Activated CD4-positive, alpha-beta memory T cell treated with anti-CD3 and anti-CD28 coated beads, Interleukin-2, amount 10 ng/mL, durations not matched to agents 7 days and 5 days (primary cell): ENCODE measurements at regions not wholly inside any gene's neighbourhood (a gene's known extent, or its start where the extent isn't known, plus 50 kb on each side); places are given as distances from the start of the nearest gene placed in this dataset.

Experiments
- CTCF ChIA-PET: fragments of 350-600 bp; sonication (Branson Sonifier 250); formaldehyde crosslinking; loops from one replicate; lab custom pipeline; 2021; ENCODE audit warnings: antibody characterized with exemption, inconsistent platforms; lab: Charles Lee
- POLR2A ChIA-PET: fragments of 350-600 bp; sonication (Branson Sonifier 250); formaldehyde crosslinking; loops from one replicate; lab custom pipeline; 2021; ENCODE audit warnings: antibody characterized with exemption; lab: Charles Lee
- DNase-seq: peaks from one replicate; pipeline ENCODE4 v3.0.0-alpha.2; 2020
- H3K27ac Mint-ChIP-seq: one replicate; pipeline ENCODE4 v1.8.0; 2021; ENCODE audit warnings: mild to moderate bottlenecking, mixed read lengths
- H3K27me3 Mint-ChIP-seq: one replicate; pipeline ENCODE4 v1.8.0; 2021; ENCODE audit warnings: mixed read lengths
- H3K36me3 Mint-ChIP-seq: one replicate; pipeline ENCODE4 v1.8.0; 2021; ENCODE audit warnings: low read depth, mixed read lengths
- H3K4me1 Mint-ChIP-seq: one replicate; pipeline ENCODE4 v1.8.0; 2021; ENCODE audit warnings: mixed read lengths
- H3K4me3 Mint-ChIP-seq: one replicate; pipeline ENCODE4 v1.8.0; 2021; ENCODE audit warnings: mild to moderate bottlenecking, mixed read lengths
- H3K9me3 Mint-ChIP-seq: one replicate; pipeline ENCODE4 v1.8.0; 2021; ENCODE audit warnings: mixed read lengths

DNA sequence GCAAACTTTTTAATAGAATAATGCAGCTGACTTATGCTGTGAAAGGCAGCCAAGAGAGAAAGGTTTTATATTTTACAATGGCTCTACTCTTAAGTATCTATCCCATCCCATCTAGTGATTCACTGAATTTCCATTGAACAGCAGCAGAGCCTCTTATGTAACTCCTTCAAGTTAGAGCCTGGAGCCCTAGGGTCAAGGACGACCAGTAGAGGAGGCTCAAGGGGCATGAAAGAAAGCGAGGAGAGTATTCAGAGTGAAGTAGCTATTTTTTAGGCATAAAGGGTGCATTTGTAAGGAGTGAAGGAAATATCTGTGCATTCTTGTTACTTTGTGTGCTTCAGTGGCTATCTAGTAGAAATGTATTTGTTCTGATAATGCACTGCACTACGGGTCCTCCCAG, 180.2 kb upstream of the TPK1 start:
- no peaks in the 10 kb centered on the region for H3K4me1 Mint-ChIP-seq
- no peak for DNase-seq
- no peak overlapping the region for H3K4me3 Mint-ChIP-seq
- no peaks in the 10 kb centered on the region for H3K27me3 Mint-ChIP-seq
- H3K9me3 Mint-ChIP-seq = no peaks in the 10 kb centered on the region
- H3K36me3 Mint-ChIP-seq = no peaks in the 10 kb centered on the region
- H3K27ac Mint-ChIP-seq = no peak overlapping the region
- ChIA-PET CTCF (interaction anchor here (1.1 kb wide), 1 partner anchor 9 kb away, joined by 3 read pairs; no protein-coding TSS in a partner anchor), POLR2A (no interaction called here)

DNA sequence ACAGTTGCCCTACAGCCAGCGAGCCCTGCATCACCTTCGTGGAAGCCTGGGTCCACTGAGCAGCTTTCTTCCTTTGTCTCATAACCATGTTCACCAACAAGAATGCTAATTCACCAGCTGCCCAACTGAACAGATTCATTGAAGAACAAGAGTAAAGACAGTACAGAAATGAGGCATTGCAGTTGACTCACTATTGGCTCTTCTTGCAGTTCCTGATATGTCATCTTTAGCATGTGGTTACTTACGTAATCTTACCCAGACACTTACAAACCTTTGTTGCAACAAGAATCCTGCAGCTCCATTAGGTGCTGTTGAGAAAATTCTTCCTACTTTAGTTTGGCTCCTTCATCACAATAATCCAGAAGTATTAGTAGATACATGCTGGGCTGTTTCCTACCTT, 174.0 kb upstream of the TPK1 start:
- Mint-ChIP-seq H3K36me3 (no peaks in the 10 kb centered on the region), H3K27me3 (no peaks in the 10 kb centered on the region), H3K4me3 (no peak overlapping the region), H3K9me3 (no peaks in the 10 kb centered on the region), H3K4me1 (no peaks in the 10 kb centered on the region), H3K27ac (no peak overlapping the region)
- ChIA-PET POLR2A (no interaction called here), CTCF (no interaction called here)
- DNase-seq = no peak

DNA sequence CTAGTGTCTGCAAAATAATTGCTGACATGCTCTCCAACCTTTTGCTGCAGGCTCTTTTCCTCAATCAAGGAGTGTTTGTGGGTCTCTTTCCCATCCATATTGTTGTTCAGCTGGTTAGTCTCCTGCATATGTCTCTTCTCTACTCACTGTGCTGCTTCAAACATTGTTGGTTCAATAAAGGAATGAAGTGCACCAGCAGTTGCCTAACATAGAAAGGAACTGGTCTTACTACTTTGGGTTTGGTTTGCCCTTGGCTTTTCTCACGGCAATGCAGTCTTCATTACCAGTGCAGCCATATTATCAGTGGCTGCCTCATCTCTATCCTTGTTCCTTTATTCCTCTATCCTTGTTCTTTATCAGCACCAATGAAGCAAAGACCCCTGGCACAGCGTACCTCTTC, 169.7 kb upstream of the TPK1 start:
- no peaks in the 10 kb centered on the region for H3K36me3 Mint-ChIP-seq
- ChIA-PET POLR2A (no interaction called here), CTCF (no interaction called here)
- peaks cover 3% of the 10 kb centered on the region for H3K9me3 Mint-ChIP-seq
- H3K4me3 Mint-ChIP-seq = no peak overlapping the region
- H3K27ac Mint-ChIP-seq = no peak overlapping the region
- no peaks in the 10 kb centered on the region for H3K27me3 Mint-ChIP-seq
- no peaks in the 10 kb centered on the region for H3K4me1 Mint-ChIP-seq
- no peak for DNase-seq

DNA sequence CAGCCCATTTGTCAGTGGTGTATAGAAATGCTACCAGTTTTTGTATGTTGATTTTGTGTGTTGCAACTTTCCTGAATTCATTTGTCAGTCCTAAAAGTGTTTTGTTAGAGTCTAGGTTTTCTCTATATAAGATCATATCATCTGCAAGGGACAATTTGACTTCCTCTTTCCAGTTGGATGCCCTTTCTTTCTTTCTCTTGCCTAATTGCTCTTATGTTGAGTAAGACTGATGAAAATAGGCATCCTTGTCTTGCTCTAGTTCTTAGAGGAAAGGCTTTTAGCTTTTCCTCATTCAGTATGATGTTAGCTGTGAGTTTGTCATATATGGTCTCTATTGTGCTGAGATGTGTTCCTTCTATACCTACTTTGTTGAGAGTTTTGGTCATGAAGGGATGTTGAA, 161.7 kb upstream of the TPK1 start:
- H3K36me3 Mint-ChIP-seq = no peaks in the 10 kb centered on the region
- no peak overlapping the region for H3K4me3 Mint-ChIP-seq
- H3K27me3 Mint-ChIP-seq = no peaks in the 10 kb centered on the region
- POLR2A ChIA-PET = no interaction called here
- peaks cover 16% of the 10 kb centered on the region for H3K9me3 Mint-ChIP-seq
- no peaks in the 10 kb centered on the region for H3K4me1 Mint-ChIP-seq
- H3K27ac Mint-ChIP-seq = no peak overlapping the region
- DNase-seq = no peak
- CTCF ChIA-PET = no interaction called here

DNA sequence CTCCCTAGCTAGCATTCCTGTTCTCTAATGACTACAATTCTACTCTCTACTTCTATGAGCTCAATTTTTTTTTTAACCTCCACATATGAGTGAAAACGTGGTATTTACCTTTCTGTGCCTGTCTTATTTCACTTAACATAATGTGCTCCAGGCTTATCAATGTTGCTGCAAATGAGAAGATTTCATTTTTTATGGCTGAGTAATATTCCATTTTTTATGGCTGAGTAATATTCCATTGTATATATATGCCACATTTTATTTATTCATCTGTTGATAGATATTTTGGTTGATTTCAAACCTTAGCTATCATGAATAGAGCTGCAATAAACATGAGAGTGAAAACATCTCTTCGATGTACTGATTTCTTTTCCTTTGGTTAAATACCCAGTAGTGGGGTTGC, 159.6 kb upstream of the TPK1 start:
- POLR2A ChIA-PET = no interaction called here
- Mint-ChIP-seq H3K27ac (no peak overlapping the region), H3K27me3 (no peaks in the 10 kb centered on the region), H3K36me3 (no peaks in the 10 kb centered on the region), H3K4me3 (no peak overlapping the region), H3K4me1 (no peaks in the 10 kb centered on the region), H3K9me3 (peaks cover 13% of the 10 kb centered on the region)
- CTCF ChIA-PET = no interaction called here
- DNase-seq = no peak

DNA sequence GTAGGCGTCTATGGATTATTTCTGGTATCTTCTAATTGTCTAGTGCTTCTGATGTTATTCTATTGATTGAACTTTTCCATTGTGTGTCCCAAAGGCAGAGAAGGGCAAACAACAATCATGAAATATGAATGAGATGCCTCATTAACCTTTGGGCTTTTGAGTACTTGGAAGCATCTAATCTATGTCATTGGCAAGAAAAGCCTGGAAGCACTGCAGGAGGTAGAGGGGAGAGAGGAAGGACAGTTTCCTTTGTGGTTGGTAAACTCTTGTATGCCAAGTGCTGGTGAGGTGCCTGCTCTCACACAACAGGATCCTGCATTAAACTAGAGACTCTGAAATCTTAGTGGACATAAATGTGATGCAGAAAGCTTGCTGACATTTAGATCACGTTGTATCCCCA, 155.2 kb upstream of the TPK1 start:
- no peaks in the 10 kb centered on the region for H3K36me3 Mint-ChIP-seq
- no peaks in the 10 kb centered on the region for H3K27me3 Mint-ChIP-seq
- no peaks in the 10 kb centered on the region for H3K4me1 Mint-ChIP-seq
- H3K9me3 Mint-ChIP-seq = peaks cover 6% of the 10 kb centered on the region
- H3K27ac Mint-ChIP-seq = no peak overlapping the region
- CTCF ChIA-PET = no interaction called here
- no peak overlapping the region for H3K4me3 Mint-ChIP-seq
- no peak for DNase-seq
- POLR2A ChIA-PET = no interaction called here

DNA sequence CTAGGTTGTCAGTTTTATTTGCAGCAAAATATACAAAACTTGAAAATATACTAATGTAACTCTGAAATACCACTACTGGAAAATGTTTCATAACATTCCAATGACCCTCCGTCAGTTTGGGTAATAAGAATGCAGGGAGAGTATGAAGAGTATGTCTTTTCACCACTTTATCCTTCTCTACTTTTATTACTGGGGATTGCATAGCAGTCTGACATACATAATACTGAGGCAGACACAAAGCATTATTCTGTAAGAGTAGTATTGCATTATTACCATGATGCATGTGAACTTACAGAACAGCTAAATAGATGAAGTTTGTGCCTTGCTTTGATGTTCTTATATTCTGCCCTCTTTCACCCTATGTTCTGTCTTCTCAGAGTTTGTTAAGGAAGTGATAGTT, 151.8 kb upstream of the TPK1 start:
- POLR2A ChIA-PET = no interaction called here
- Mint-ChIP-seq H3K4me1 (no peaks in the 10 kb centered on the region), H3K36me3 (no peaks in the 10 kb centered on the region), H3K27ac (no peak overlapping the region), H3K27me3 (no peaks in the 10 kb centered on the region), H3K9me3 (no peaks in the 10 kb centered on the region), H3K4me3 (no peak overlapping the region)
- CTCF ChIA-PET = no interaction called here
- DNase-seq = no peak

DNA sequence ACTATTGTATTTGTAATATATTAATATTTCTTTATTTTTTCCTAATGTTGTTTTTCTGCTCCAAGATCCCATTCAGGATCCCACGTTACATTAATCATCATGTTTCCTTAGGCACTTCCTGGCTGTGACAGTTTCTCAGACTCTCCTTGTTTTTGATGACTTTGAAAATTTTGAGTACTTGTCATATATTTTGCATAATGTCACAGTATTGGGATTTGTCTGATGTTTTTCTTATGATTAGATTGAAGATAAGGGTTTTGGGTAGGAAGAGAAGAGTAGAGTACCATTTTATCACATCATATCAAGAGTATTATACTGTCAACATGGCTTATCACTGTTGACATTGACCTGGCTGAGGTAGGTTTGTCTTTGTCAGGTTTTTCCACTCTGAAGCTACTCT, 146.3 kb upstream of the TPK1 start:
- H3K36me3 Mint-ChIP-seq = no peaks in the 10 kb centered on the region
- no peaks in the 10 kb centered on the region for H3K4me1 Mint-ChIP-seq
- ChIA-PET POLR2A (no interaction called here), CTCF (no interaction called here)
- no peaks in the 10 kb centered on the region for H3K9me3 Mint-ChIP-seq
- H3K27ac Mint-ChIP-seq = no peak overlapping the region
- H3K4me3 Mint-ChIP-seq = no peak overlapping the region
- DNase-seq = no peak
- no peaks in the 10 kb centered on the region for H3K27me3 Mint-ChIP-seq

DNA sequence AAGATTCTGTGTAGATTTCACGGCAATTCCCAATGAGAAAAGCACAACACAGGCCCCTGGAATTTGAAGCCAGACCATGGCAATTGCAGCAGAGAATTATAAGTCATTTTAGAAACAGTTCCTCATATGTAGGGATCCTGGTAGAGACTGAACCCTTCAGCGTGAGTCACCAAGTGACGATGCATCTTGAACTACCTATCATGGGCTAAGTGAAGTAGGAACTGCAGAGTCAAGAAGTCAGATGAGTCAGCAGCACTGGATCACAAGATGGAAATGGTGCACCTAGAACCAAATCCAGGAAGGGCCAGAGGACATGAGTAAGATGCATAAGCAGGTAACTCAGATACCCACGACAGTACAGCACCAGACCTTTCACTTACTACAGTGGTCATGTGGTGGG, 140.0 kb upstream of the TPK1 start:
- ChIA-PET POLR2A (no interaction called here), CTCF (no interaction called here)
- no peaks in the 10 kb centered on the region for H3K9me3 Mint-ChIP-seq
- H3K36me3 Mint-ChIP-seq = no peaks in the 10 kb centered on the region
- DNase-seq = no peak
- no peak overlapping the region for H3K27ac Mint-ChIP-seq
- no peak overlapping the region for H3K4me3 Mint-ChIP-seq
- no peaks in the 10 kb centered on the region for H3K27me3 Mint-ChIP-seq
- no peaks in the 10 kb centered on the region for H3K4me1 Mint-ChIP-seq

DNA sequence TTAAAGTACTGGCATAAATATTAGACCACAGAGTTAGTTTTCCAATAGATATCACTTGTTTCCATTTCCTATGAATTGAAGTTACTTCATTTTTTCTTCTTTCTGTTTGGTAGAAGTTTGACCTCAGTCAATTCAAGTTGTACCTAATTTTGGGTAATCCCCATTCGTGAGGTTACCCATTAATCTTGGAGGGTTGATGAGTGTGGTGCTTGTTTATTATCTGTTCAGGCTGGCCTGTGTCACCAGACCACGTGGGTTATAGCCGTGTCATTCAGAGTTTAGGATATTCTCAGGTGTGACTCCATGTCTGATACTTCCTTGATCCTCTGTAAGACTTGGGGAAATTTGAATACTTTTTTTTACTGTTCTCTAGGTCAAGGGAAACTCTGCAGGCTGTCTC, 133.9 kb upstream of the TPK1 start:
- H3K27ac Mint-ChIP-seq = no peak overlapping the region
- H3K4me3 Mint-ChIP-seq = no peak overlapping the region
- H3K27me3 Mint-ChIP-seq = no peaks in the 10 kb centered on the region
- no peak for DNase-seq
- ChIA-PET POLR2A (no interaction called here), CTCF (no interaction called here)
- H3K4me1 Mint-ChIP-seq = no peaks in the 10 kb centered on the region
- H3K36me3 Mint-ChIP-seq = no peaks in the 10 kb centered on the region
- no peaks in the 10 kb centered on the region for H3K9me3 Mint-ChIP-seq

DNA sequence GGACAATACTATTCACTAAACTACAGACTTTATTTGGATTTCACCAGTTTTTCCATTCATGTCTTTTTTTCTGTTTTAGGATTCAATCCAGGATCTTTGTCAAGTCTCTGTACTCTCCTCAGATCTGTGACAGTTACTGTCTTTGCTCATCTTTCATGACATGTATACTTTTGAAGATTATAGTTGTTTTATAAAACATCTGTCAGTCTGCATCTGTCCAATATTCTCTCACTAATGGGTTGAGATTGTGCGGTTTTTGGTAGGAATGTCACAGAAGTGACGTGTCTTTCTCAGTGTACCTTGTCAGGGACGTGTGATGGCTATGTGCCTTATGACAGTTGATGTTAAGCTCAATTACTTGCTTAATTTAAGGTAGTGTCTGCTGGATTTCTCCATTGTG, 124.9 kb upstream of the TPK1 start:
- CTCF ChIA-PET = no interaction called here
- POLR2A ChIA-PET = interaction anchor here (0.9 kb wide), 1 partner anchor 16 kb away, joined by 3 read pairs; no protein-coding TSS in a partner anchor
- H3K4me3 Mint-ChIP-seq = no peak overlapping the region
- no peaks in the 10 kb centered on the region for H3K4me1 Mint-ChIP-seq
- H3K27ac Mint-ChIP-seq = no peak overlapping the region
- no peak for DNase-seq
- no peaks in the 10 kb centered on the region for H3K36me3 Mint-ChIP-seq
- no peaks in the 10 kb centered on the region for H3K27me3 Mint-ChIP-seq
- no peaks in the 10 kb centered on the region for H3K9me3 Mint-ChIP-seq

DNA sequence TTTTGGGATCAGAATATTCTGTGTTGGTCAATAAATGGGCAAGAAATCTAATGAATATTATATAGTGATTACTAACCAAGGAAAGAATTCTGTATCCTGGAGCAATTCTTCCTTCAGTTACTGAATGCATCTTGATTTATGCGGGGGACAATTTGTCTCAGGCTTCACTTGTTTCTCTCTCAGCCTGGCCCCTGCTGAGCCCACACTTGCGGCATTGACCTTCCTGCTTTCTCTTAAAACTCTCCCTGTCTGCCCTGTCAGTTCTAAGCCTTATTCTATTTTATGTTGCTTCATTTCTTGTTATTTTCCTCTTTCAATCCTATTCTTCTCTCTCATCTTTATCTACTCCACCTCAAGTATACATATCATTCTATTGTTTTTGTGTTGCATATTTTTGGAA, 122.1 kb upstream of the TPK1 start:
- CTCF ChIA-PET = no interaction called here
- Mint-ChIP-seq H3K36me3 (no peaks in the 10 kb centered on the region), H3K27me3 (no peaks in the 10 kb centered on the region), H3K4me3 (no peak overlapping the region), H3K27ac (no peak overlapping the region), H3K4me1 (no peaks in the 10 kb centered on the region), H3K9me3 (peaks cover 3% of the 10 kb centered on the region)
- POLR2A ChIA-PET = no interaction called here
- DNase-seq = no peak

DNA sequence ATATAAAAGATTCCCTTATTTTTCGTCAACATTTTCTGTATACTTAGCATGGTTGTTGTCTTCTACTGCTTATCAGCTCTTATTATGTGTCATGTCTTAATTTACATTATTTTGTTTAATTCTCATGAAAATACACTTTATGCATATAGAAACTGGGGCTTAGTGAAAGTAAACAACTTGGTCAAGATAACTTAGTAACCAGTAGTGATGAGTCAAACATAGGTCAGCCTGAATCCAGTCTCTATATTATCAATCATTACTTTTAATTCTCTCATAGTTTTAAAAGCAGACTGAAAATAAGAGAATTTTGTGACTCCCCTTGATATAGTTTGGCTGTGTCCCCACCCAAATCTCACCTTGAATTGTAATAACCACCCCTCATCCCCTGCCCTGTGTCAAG, 119.6 kb upstream of the TPK1 start:
- H3K36me3 Mint-ChIP-seq = no peaks in the 10 kb centered on the region
- ChIA-PET POLR2A (no interaction called here), CTCF (no interaction called here)
- no peak overlapping the region for H3K4me3 Mint-ChIP-seq
- H3K27me3 Mint-ChIP-seq = no peaks in the 10 kb centered on the region
- peaks cover 3% of the 10 kb centered on the region for H3K9me3 Mint-ChIP-seq
- no peak for DNase-seq
- H3K27ac Mint-ChIP-seq = no peak overlapping the region
- no peaks in the 10 kb centered on the region for H3K4me1 Mint-ChIP-seq

DNA sequence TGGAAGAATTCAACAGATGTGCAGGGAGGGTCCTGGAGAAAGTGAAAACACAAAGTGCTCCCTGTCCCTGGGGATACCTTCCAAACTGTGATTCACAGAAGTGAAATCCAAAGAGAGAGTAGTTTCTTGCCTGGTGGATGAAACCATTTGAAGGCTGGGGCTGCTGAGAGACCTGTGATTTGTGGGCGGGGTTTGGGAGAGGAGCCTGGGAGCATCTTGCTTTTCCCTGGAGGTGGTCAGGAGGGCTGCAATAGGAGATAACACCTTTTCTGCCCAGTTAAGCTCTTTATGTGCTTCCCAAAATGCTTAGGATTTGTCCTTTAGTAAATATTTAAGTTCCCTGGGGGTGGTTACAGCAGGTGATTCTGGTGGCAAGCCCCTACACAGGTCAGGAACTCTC, 105.3 kb upstream of the TPK1 start:
- Mint-ChIP-seq H3K4me1 (no peaks in the 10 kb centered on the region), H3K36me3 (no peaks in the 10 kb centered on the region), H3K4me3 (no peak overlapping the region), H3K27me3 (no peaks in the 10 kb centered on the region), H3K9me3 (no peaks in the 10 kb centered on the region), H3K27ac (no peak overlapping the region)
- ChIA-PET POLR2A (no interaction called here), CTCF (no interaction called here)
- no peak for DNase-seq

DNA sequence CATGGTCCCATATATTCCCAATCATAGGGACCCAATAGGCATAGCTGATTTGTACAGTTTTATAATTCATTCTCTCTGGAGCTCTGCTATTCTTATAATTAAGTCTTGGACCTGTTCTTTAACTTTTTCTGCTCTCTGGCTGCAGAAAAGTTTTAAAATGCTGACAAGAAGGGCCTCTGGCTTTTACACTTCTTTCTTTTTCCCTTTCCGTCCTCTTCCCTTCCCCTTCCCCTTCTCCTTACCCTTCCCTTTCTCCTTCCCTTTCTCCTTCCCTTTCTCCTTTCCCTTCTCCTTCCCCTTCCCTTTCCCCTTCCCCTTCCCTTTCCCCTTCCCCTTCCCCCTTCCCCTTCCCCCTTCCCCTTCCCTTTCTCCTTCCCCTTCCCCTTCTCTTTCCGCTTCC, 101.3 kb upstream of the TPK1 start:
- no peak overlapping the region for H3K27ac Mint-ChIP-seq
- ChIA-PET POLR2A (no interaction called here), CTCF (no interaction called here)
- H3K9me3 Mint-ChIP-seq = no peaks in the 10 kb centered on the region
- H3K4me1 Mint-ChIP-seq = no peaks in the 10 kb centered on the region
- no peak for DNase-seq
- no peaks in the 10 kb centered on the region for H3K27me3 Mint-ChIP-seq
- H3K4me3 Mint-ChIP-seq = no peak overlapping the region
- no peaks in the 10 kb centered on the region for H3K36me3 Mint-ChIP-seq
